SIG-M5 treated with dmso at 0.1 percent for 504 hours (cell line): ENCODE measurements at regions not wholly inside any gene's neighbourhood (a gene's known extent, or its start where the extent isn't known, plus 50 kb on each side); places are given as distances from the start of the nearest gene placed in this dataset.

Experiments used
- DNase-seq: peaks from one replicate; lab custom pipeline; 2025; ENCODE audit not compliant: unreplicated experiment; lab: John Stamatoyannopoulos, UW

- DNase-seq = no peak
These were observed 281.7 kb upstream of the ROPN1 start for GRCh38 chr3:124273651-124274050.

GRCh38 chr3:124274051-124274450 lies 282.1 kb upstream of the ROPN1 start:
- no peak for DNase-seq

DNA sequence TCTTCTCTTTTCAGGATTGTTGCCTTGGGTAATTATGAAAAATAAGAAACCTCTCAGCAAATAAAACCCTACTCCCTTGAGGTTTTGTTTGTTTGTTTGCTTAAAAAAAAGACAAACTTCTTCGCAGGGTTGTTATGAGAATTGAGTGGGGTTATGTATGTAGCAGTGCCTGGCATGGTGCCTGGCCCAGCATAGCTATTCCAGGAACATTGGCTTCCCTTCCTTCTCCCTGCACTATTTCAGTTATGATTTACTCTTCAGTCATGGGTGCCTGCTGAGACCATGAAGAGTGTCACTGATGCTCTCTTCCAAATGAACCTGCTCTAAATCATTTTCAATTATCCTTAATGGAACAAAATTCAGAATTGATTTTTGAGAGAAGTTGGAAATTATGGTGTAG lies 283.5 kb upstream of the ROPN1 start:
- DNase-seq = no peak

- DNase-seq = no peak
These were observed 284.2 kb upstream of the ROPN1 start for GRCh38 chr3:124276133-124276532.

GRCh38 chr3:124276539-124277143 lies 284.7 kb upstream of the ROPN1 start:
- no peak for DNase-seq

GRCh38 chr3:124277144-124277890 lies 285.4 kb upstream of the ROPN1 start:
- no peak for DNase-seq

- DNase-seq = peak; percentile 38
These were observed 289.8 kb upstream of the ROPN1 start for GRCh38 chr3:124281453-124282316.

GRCh38 chr3:124282751-124283651 lies 291.1 kb upstream of the ROPN1 start:
- DNase-seq = no peak

DNA sequence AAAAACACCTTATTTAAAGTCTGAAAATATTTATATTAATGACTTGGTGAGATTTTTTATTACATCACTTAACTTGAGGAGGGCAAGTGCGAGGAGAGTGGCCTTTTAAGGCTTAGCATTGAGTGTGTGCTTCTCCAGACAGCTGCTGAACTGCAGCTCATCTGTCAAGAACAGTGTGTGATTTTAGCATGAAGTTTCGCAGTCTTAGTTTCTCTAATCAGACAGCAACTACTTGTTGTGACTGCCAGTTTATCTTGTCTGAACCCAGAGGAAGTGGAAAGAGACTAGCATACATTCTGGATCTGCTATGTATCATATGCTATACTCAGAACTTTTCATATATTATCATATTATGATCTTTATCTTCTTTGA lies 291.7 kb upstream of the ROPN1 start:
- no peak for DNase-seq

DNA sequence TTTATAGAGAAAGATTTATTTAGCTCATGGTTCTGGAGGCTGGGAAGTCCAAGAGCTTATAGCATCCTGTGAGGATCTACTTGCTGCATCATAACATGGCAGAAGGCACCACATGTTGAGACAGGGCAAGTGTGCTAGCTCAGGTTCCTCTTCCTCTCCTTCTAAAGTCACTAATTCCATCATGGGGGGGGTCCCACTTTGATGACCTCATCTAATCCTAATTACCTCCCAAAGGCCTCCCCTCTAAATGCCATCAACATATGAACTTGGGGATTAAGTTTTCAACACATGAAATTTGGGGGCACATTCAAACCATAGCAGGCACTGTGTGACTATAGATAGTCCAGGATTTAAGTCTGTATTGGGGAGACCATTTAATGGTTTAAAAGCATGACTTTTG lies 297.1 kb upstream of the ROPN1 start:
- no peak for DNase-seq

DNA sequence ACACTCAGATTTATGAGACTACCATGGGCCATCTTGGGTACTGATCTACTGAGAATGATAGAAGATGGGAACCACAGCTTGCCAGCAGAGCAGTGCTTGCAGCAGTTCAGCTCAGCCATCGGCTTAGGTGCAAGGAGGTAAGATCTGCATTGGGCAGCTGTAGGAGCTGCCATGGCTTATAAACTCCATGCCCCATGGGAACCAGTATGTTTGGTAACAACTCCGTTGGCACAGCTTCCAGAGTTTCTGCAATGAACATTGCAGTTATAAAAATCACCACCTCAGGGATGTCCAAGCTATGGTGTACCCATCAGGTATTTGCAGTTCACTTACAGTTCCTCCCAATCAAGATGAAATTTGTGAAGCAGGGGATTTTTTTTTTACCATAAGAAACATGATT lies 299.1 kb upstream of the ROPN1 start:
- DNase-seq = no peak

GRCh38 chr3:124292329-124292728 lies 300.4 kb upstream of the ROPN1 start:
- peak; percentile 9 for DNase-seq

DNA sequence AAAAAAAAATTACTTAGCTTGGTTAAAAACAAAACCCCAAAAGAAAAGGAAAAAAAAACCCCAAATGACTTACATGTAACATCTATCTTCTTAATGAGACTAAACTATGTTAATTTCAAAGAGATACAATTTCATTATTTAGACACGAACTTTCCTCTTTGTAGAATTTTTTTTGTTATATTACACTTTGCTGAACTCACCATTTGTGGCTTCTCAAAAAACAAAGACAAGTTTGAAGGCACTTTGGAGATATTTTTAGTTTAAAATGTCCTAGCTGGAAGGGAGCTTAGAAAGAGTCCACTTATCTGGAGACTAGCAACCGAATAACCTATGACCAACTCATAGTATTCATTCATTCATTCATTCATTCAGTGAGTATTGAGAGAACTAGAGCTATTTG lies 301.7 kb upstream of the ROPN1 start:
- no peak for DNase-seq

GRCh38 chr3:124295362-124295761 lies 303.4 kb upstream of the ROPN1 start:
- no peak for DNase-seq

DNA sequence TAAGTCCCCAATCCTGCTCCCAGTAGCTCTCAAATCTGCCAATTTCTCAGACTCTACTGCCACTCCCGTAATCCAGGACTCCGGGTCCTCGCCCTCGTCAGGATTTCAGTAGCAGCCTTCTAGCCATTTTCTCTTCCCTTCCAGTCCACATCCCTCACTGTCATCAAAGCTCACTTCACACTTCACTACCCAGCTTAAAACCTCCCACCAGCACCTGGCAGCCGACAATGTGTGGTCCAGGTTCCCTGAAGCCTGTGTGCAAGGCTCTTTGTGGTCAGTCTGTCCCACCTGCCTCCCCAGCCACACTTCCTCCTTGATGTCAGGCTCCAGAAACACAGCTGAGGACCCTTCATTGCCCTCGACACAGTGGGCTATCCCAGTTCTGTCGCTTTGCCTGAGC lies 304.5 kb upstream of the ROPN1 start:
- no peak for DNase-seq

DNA sequence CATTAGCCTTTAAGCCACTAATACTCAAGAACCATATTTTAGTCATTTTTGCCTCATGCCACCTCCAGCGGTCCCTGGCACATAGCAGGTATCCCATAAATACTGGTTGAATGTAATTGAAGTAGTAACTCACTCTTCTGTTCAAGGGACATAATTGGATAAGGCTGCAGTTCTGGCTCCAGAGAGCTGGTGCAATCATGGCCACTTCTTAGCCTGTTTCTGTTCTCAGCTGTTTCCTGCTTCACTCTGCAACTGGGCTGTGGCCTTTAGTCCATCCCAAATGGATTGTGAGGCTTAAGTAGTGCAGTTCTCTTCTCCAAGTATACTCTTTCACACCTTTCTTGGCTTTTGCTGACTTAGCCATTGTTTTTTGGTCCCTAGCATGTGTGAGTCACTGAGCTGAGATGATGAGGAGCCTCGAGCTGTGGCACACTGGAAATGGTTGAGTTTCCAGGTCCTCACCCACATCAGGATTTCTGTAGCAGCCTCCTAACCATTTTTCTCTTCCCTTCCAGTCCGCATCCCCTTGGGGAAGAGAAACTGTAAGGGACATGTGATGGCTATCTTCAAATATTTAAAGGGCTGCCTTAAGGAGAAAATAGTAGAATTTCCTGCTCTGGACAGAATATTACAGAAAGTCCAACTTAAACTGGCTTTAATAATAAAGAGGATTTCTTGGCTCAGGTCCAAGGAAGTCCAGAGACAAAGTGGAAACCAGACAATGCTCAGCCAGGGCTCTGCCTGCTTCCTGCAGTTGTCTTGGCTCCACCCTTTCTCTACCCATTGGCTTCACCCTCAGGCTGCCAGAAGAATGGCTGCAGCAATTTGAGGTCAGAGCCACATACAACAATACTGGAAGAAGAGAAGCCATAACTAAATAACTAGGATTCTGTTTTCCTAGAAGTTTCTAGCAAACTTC lies 305.4 kb upstream of the ROPN1 start:
- no peak for DNase-seq

- DNase-seq = no peak
These were observed 306.4 kb upstream of the ROPN1 start for GRCh38 chr3:124298301-124298700.

DNA sequence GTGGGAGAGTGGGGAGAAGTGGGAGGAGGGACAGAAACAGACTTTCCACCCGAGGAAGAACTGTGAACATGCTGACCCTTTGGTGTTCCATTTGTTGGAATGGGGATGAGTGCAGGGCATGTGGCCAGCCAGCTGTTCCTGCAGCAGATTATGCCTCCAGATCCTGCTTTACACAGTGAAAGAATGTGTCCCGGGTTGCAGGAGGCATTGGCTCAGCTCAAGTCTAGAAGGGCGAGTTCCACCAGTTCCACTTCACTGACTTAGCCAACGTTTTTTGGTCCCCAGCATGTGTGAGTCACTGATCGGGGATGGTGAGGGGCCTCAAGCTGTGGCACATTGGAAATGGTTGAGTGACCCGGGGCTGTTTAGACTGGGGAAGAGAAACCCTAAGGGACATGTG lies 307.0 kb upstream of the ROPN1 start:
- no peak for DNase-seq

DNA sequence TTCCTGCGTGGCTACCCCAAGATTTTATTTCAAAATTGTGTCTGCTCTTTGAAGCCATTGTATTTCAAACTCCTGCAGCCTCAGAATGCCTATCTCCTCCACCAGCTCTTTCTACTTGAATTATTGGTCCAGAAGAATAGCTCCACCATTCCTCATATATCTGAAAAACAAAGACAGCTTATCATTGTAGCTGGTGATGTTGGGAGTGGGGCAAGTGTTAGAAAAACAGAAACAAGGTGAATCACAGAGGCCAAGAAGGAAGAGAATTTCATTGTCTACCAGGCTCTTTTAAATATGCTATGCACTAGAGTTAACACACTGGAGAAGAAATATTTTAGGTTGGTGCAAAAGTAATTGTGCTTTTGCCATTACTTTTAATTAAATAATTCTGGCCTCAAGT lies 307.9 kb upstream of the ROPN1 start:
- DNase-seq = no peak

DNA sequence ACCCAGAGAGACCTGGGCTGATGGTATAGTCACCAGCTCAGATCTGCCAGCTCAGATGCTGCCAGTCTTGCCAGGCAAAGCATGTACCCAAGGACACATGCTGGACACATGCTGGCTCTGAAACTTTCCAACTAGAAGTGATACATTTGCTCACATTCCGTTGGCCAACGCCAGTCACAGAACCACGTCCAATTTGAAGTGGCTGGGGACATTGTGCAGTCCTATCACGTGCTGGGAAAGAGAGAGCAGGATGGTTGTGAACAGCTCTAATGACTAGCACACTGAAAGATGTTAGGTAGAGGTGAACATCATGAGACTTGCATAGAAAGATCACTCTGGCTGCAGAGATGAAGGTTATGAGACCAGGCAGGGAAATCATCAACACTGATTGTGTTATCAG lies 308.5 kb upstream of the ROPN1 start:
- DNase-seq = no peak
